NCI-H1694 treated with DMSO at 0.1 percent for 48 hours (cell line): ENCODE measurements at regions not wholly inside any gene's neighbourhood (a gene's known extent, or its start where the extent isn't known, plus 50 kb on each side); places are given as distances from the start of the nearest gene placed in this dataset.

Experiments
- DNase-seq: peaks from one replicate; lab custom pipeline; 2025; lab: John Stamatoyannopoulos, UW

GRCh38 chr15:27619204-27619603 is 479.9 kb downstream of the OCA2 start:
- DNase-seq, result no peak

- DNase-seq, result no peak
Observed at GRCh38 chr15:27617013-27617412, 482.1 kb downstream of the OCA2 start.

- no peak for DNase-seq
Observed at GRCh38 chr15:27608248-27608647, 490.9 kb downstream of the OCA2 start.

- no peak for DNase-seq
Observed at GRCh38 chr15:27601239-27601960, 497.7 kb downstream of the OCA2 start.

- no peak for DNase-seq
Observed at GRCh38 chr15:27599034-27599433, 500.1 kb downstream of the OCA2 start.

- DNase-seq, result no peak
Observed at GRCh38 chr15:27598251-27599009, 500.7 kb downstream of the OCA2 start.

- no peak for DNase-seq
Observed at GRCh38 chr15:27595211-27595610, 503.9 kb downstream of the OCA2 start.

GRCh38 chr15:27592036-27592760 is 506.9 kb downstream of the OCA2 start:
- DNase-seq, result no peak
